ENCODE measurements at regions not wholly inside any gene's neighbourhood (a gene's known extent, or its start where the extent isn't known, plus 50 kb on each side); places are given as distances from the start of the nearest gene placed in this dataset.
"Not testable (repeated sequence)": the region's sequence is repeated elsewhere in the genome, so short reads cannot be mapped to it uniquely, and the experiment has no call there.

- not testable (repeated sequence) for H3K9me3 ChIP-seq; H3K36me3 ChIP-seq; H3K4me1 ChIP-seq; H3K27me3 ChIP-seq; DNase-seq; H3K4me3 ChIP-seq (ENCODE audit: low read depth, low read length)
Observed at GRCh38 chr7:149978537-149978936, 104.8 kb downstream of the ATP6V0E2 start.

GRCh38 chr7:149978944-149979343 is 105.2 kb downstream of the ATP6V0E2 start:
- not testable (repeated sequence) for H3K36me3 ChIP-seq; H3K4me1 ChIP-seq; H3K9me3 ChIP-seq; DNase-seq; H3K4me3 ChIP-seq (ENCODE audit: low read depth, low read length); H3K27me3 ChIP-seq

GRCh38 chr7:149982537-149983112 is 108.9 kb downstream of the ATP6V0E2 start:
- H3K9me3 ChIP-seq; H3K36me3 ChIP-seq; DNase-seq; H3K4me1 ChIP-seq; H3K4me3 ChIP-seq (ENCODE audit: low read depth, low read length); H3K27me3 ChIP-seq: not testable (repeated sequence)

- not testable (repeated sequence) for DNase-seq
Observed at GRCh38 chr7:149986866-149987265, 113.1 kb downstream of the ATP6V0E2 start.

GRCh38 chr7:149991652-149992302 is 118.0 kb downstream of the ATP6V0E2 start:
- not testable (repeated sequence) for H3K27me3 ChIP-seq; H3K9me3 ChIP-seq; DNase-seq; H3K4me1 ChIP-seq; H3K4me3 ChIP-seq (ENCODE audit: low read depth, low read length); H3K36me3 ChIP-seq

More at GRCh38 chr7:149986866-149987265, 113.1 kb downstream of the ATP6V0E2 start:
- not testable (repeated sequence) for H3K4me1 ChIP-seq; H3K27me3 ChIP-seq; H3K36me3 ChIP-seq; H3K9me3 ChIP-seq; H3K4me3 ChIP-seq (ENCODE audit: low read depth, low read length)

GRCh38 chr7:149992366-149992765 is 118.6 kb downstream of the ATP6V0E2 start:
- not testable (repeated sequence) for H3K9me3 ChIP-seq; H3K4me3 ChIP-seq (ENCODE audit: low read depth, low read length); H3K4me1 ChIP-seq; H3K36me3 ChIP-seq; DNase-seq; H3K27me3 ChIP-seq

GRCh38 chr7:149995369-149996026 is 121.7 kb downstream of the ATP6V0E2 start:
- DNase-seq; H3K27me3 ChIP-seq; H3K4me1 ChIP-seq; H3K9me3 ChIP-seq; H3K36me3 ChIP-seq; H3K4me3 ChIP-seq (ENCODE audit: low read depth, low read length): not testable (repeated sequence)

GRCh38 chr7:150000780-150001599 is 127.2 kb downstream of the ATP6V0E2 start:
- not testable (repeated sequence) for H3K27me3 ChIP-seq; H3K4me3 ChIP-seq (ENCODE audit: low read depth, low read length); DNase-seq; H3K4me1 ChIP-seq; H3K36me3 ChIP-seq; H3K9me3 ChIP-seq

- TF ChIP-seq CTCF (IDR thresholded peaks at IDR 0.05; ENCODE audit: low read depth, low read length) = no peak
- DNase-seq = no peak
- H3K27me3 ChIP-seq = 0 out of 2 replicates have a peak, but pooled peaks cover 3% of the 10 kb centered on the region
- H3K4me3 ChIP-seq (ENCODE audit: low read depth, low read length) = no peak overlapping the region
- H3K4me1 ChIP-seq = no peaks in the 10 kb centered on the region
- no peaks in the 10 kb centered on the region for H3K9me3 ChIP-seq
- peaks cover 6% of the 10 kb centered on the region for H3K36me3 ChIP-seq
Observed at GRCh38 chr7:150003304-150003810, 129.6 kb downstream of the ATP6V0E2 start.

GRCh38 chr7:150003973-150004372 is 130.2 kb downstream of the ATP6V0E2 start:
- H3K4me3 ChIP-seq (ENCODE audit: low read depth, low read length); H3K9me3 ChIP-seq; H3K4me1 ChIP-seq; DNase-seq; H3K36me3 ChIP-seq; H3K27me3 ChIP-seq: not testable (repeated sequence)

- H3K4me1 ChIP-seq; H3K27me3 ChIP-seq; H3K36me3 ChIP-seq; DNase-seq; H3K9me3 ChIP-seq; H3K4me3 ChIP-seq (ENCODE audit: low read depth, low read length): not testable (repeated sequence)
Observed at GRCh38 chr7:150004843-150005242, 131.1 kb downstream of the ATP6V0E2 start.

GRCh38 chr7:150009620-150010303 is 136.0 kb downstream of the ATP6V0E2 start:
- H3K9me3 ChIP-seq; H3K4me1 ChIP-seq; H3K36me3 ChIP-seq; H3K27me3 ChIP-seq; H3K4me3 ChIP-seq (ENCODE audit: low read depth, low read length); DNase-seq: not testable (repeated sequence)

GRCh38 chr7:150016651-150017189 is 143.0 kb downstream of the ATP6V0E2 start:
- not testable (repeated sequence) for H3K9me3 ChIP-seq, H3K4me1 ChIP-seq

GRCh38 chr7:150020210-150020609 is 146.4 kb downstream of the ATP6V0E2 start:
- H3K27me3 ChIP-seq; H3K9me3 ChIP-seq; DNase-seq; H3K36me3 ChIP-seq; H3K4me1 ChIP-seq; H3K4me3 ChIP-seq (ENCODE audit: low read depth, low read length): not testable (repeated sequence)

More at GRCh38 chr7:150016651-150017189, 143.0 kb downstream of the ATP6V0E2 start:
- not testable (repeated sequence) for H3K4me3 ChIP-seq (ENCODE audit: low read depth, low read length); H3K27me3 ChIP-seq; DNase-seq; H3K36me3 ChIP-seq

All from BE2C (cell line).